ENCODE measurements at regions not wholly inside any gene's neighbourhood (a gene's known extent, or its start where the extent isn't known, plus 50 kb on each side); places are given as distances from the start of the nearest gene placed in this dataset.
"Not testable (repeated sequence)": the region's sequence is repeated elsewhere in the genome, so short reads cannot be mapped to it uniquely, and the experiment has no call there.

DNA sequence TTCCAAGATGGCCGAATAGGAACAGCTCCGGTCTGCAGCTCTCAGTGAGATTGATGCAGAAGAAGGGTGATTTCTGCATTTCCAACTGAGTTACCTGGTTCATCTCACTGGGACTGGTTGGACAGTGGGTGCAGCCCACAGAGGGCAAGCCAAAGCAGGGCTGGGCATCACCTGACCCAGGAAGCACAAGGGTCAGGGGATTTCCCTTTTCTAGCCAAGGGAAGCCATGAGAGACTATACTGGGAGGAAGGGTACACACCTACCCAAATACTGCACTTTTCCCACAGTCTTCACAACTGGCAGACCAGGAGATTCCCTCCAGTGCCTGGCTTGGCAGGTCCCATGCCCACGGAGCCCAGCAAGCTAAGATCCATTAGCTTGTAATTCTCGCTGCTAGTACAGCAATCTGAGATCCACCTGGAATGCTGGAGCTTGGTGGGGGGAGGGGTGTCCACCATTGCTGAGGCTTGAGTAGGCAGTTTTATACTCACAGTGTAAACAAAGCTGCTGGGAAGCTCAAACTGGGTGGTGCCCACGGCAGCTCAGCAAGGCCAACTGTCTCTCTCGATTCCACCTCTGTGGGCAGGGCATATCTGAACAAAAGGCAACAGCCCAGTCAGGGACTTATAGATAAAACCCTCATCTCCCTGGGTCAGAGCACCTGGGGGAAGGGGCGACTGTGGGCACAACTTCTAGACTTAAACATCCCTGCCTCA lies 365.8 kb downstream of the SPRY2 start:
- not testable (repeated sequence) for H3K36me3 Mint-ChIP-seq; DNase-seq (ENCODE audit: low spot score in 2 of 2); ATAC-seq; H3K27ac Mint-ChIP-seq
- H3K9me3 Mint-ChIP-seq = peaks cover 20 to 25% of the 10 kb centered on the region in 2 donors

DNA sequence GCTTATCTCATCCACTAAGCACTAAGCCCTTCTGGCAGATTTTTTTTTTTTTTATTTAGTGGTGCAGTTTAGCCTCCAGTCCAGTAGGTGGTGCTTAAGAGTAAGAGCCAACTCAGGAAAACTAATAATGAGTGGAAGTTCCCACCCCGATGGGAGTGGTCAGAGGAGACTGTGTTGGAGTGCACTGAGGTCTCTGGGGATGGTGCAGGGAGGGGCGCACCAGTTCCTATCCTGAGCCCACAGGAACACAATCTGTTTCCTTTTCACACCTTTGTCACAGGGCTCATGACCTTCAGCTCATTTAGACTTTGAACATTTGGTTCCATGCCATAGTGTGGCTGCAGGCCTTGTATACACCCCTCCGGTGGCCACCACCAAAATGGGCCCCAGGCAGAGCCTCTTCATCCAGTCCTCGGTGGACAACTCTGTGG lies 367.4 kb downstream of the SPRY2 start:
- Mint-ChIP-seq H3K27ac (no peak overlapping the region), H3K9me3 (peaks cover 17 to 26% of the 10 kb centered on the region in 2 donors), H3K36me3 (peaks cover 0 to 8% of the 10 kb centered on the region in 2 donors)
- DNase-seq (ENCODE audit: low spot score in 2 of 2) (no peak), ATAC-seq (no peak)

DNA sequence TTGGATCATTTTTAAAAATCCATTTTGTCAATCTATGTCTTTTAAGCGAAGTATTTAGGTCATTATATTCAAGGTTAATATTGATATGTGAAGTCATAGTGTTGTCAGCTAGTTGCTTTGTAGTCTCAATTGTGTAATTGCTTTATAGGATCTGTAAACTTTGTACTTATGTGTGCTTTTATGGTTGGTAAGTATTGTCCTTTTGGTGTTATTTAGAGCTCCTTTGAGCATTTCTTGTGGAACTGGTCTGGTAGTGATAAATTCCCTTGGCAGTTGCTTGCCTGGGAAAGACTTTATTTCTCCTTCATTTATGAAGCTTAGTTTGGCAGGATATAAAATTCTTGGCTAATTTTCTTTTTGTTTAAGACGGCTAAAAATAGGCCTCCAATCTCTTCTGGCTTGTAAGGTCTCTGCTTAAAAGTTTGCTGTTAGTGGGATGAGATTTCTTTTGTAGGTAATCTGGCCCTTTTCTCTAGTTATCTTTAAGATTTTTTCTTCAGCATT lies 368.8 kb downstream of the SPRY2 start:
- Mint-ChIP-seq H3K27ac (no peak overlapping the region), H3K36me3 (no peaks in the 10 kb centered on the region), H3K9me3 (peaks cover 7 to 11% of the 10 kb centered on the region in 2 donors)
- no peak for DNase-seq (ENCODE audit: low spot score in 2 of 2)
- ATAC-seq = no peak

GRCh38 chr13:79966493-79966895 lies 374.4 kb downstream of the SPRY2 start:
- Mint-ChIP-seq H3K36me3 (no peaks in the 10 kb centered on the region), H3K27ac (no peak overlapping the region), H3K9me3 (peaks cover 5 to 13% of the 10 kb centered on the region in 2 donors)
- ATAC-seq (no peak), DNase-seq (ENCODE audit: low spot score in 2 of 2) (no peak)

GRCh38 chr13:79966059-79966458 lies 374.9 kb downstream of the SPRY2 start:
- Mint-ChIP-seq H3K36me3 (no peaks in the 10 kb centered on the region), H3K9me3 (peaks cover 5 to 13% of the 10 kb centered on the region in 2 donors), H3K27ac (no peak overlapping the region)
- no peak for DNase-seq (ENCODE audit: low spot score in 2 of 2)
- ATAC-seq = no peak

DNA sequence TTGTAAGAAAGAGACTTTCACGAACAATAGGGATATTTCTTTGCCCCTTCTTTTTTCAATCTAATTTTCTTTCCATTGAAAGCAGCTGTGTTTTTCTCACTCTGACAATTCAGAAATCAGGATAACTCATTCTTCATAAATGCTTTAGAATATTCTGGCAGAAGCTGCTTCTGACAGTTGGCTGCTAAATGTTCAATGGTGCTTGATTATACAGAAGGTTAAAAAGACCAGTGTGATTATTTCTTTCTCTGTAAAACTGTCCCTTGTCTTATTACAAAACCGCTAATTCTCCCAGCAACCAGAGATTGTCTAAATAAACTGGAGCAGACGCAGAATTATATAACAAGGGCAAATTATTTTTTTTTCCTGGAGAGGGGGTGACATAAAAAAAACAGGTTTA lies 394.4 kb downstream of the SPRY2 start:
- Mint-ChIP-seq H3K9me3 (peaks cover 6 to 9% of the 10 kb centered on the region in 2 donors), H3K36me3 (no peaks in the 10 kb centered on the region), H3K27ac (no peak overlapping the region)
- ATAC-seq (no peak), DNase-seq (ENCODE audit: low spot score in 2 of 2) (no peak)

- Mint-ChIP-seq H3K9me3 (peaks cover 2 to 6% of the 10 kb centered on the region in 2 donors), H3K27ac (no peak overlapping the region), H3K36me3 (no peaks in the 10 kb centered on the region)
- DNase-seq (ENCODE audit: low spot score in 2 of 2) = no peak
- ATAC-seq = no peak
These were observed 397.4 kb downstream of the SPRY2 start for GRCh38 chr13:79943346-79944023.

- no peak overlapping the region for H3K27ac Mint-ChIP-seq
- peaks cover 2 to 6% of the 10 kb centered on the region in 2 donors for H3K9me3 Mint-ChIP-seq
- DNase-seq (ENCODE audit: low spot score in 2 of 2) (no peak), ATAC-seq (no peak)
- H3K36me3 Mint-ChIP-seq = no peaks in the 10 kb centered on the region
These were observed 399.2 kb downstream of the SPRY2 start for GRCh38 chr13:79941752-79942151.

DNA sequence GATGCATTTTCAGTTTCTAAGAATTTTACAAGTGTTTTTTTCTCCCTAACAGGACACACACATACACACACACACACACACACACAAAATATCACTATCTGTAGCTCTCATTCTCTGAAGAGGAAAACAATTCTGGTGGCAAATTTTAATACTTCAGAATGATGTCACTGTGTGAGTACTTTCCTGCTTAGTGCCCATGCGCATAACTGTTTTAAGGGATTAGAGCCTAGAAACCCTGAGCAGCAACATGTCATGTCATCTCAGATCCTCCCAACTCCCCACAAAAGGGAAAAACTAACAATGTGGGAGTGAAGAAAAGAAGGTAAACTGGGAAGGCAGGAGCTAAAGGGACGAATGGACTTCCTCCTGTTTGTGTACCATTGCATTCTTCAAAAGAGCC lies 401.2 kb downstream of the SPRY2 start:
- ATAC-seq (no peak), DNase-seq (ENCODE audit: low spot score in 2 of 2) (no peak)
- Mint-ChIP-seq H3K27ac (no peak overlapping the region), H3K9me3 (peaks cover 0 to 6% of the 10 kb centered on the region in 2 donors), H3K36me3 (no peaks in the 10 kb centered on the region)

GRCh38 chr13:79937771-79938216 lies 403.1 kb downstream of the SPRY2 start:
- no peak overlapping the region for H3K27ac Mint-ChIP-seq
- no peak for DNase-seq (ENCODE audit: low spot score in 2 of 2)
- H3K9me3 Mint-ChIP-seq = peaks cover 0 to 6% of the 10 kb centered on the region in 2 donors
- ATAC-seq = no peak
- H3K36me3 Mint-ChIP-seq = no peaks in the 10 kb centered on the region

GRCh38 chr13:79937311-79937710 lies 403.6 kb downstream of the SPRY2 start:
- Mint-ChIP-seq H3K36me3 (no peaks in the 10 kb centered on the region), H3K9me3 (peaks cover 0 to 6% of the 10 kb centered on the region in 2 donors), H3K27ac (no peak overlapping the region)
- DNase-seq (ENCODE audit: low spot score in 2 of 2) (no peak), ATAC-seq (no peak)

GRCh38 chr13:79936368-79937136 lies 404.4 kb downstream of the SPRY2 start:
- no peak for DNase-seq (ENCODE audit: low spot score in 2 of 2)
- no peak for ATAC-seq
- peaks cover 0 to 5% of the 10 kb centered on the region in 2 donors for H3K9me3 Mint-ChIP-seq
- no peaks in the 10 kb centered on the region for H3K36me3 Mint-ChIP-seq
- H3K27ac Mint-ChIP-seq = peak overlapping the region in 1 of 2 donors; percentile 26

- ATAC-seq = no peak
- no peak for DNase-seq (ENCODE audit: low spot score in 2 of 2)
- Mint-ChIP-seq H3K27ac (no peak overlapping the region), H3K36me3 (no peaks in the 10 kb centered on the region), H3K9me3 (no peaks in the 10 kb centered on the region)
These were observed 405.8 kb downstream of the SPRY2 start for GRCh38 chr13:79935121-79935520.

GRCh38 chr13:79933389-79933788 lies 407.5 kb downstream of the SPRY2 start:
- Mint-ChIP-seq H3K9me3 (no peaks in the 10 kb centered on the region), H3K36me3 (no peaks in the 10 kb centered on the region), H3K27ac (no peak overlapping the region)
- no peak for ATAC-seq
- no peak for DNase-seq (ENCODE audit: low spot score in 2 of 2)

GRCh38 chr13:79932556-79932955 lies 408.4 kb downstream of the SPRY2 start:
- H3K27ac Mint-ChIP-seq = no peak overlapping the region
- H3K9me3 Mint-ChIP-seq = no peaks in the 10 kb centered on the region
- no peak for ATAC-seq
- H3K36me3 Mint-ChIP-seq = no peaks in the 10 kb centered on the region
- no peak for DNase-seq (ENCODE audit: low spot score in 2 of 2)

- H3K27ac Mint-ChIP-seq; ATAC-seq; DNase-seq (ENCODE audit: low spot score in 2 of 2): not testable (repeated sequence)
- Mint-ChIP-seq H3K9me3 (peaks cover 31 to 40% of the 10 kb centered on the region in 2 donors), H3K36me3 (peaks cover 0 to 19% of the 10 kb centered on the region in 2 donors)
These were observed 416.9 kb downstream of the SPRY2 start for GRCh38 chr13:79923973-79924556.

Measured in activated naive CD4-positive, alpha-beta T cell treated with anti-CD3 and anti-CD28 coated beads, Interleukin-2, amount 50 U/mL, for 72 hours (primary cell).